H4 (cell line): ENCODE measurements at regions not wholly inside any gene's neighbourhood (a gene's known extent, or its start where the extent isn't known, plus 50 kb on each side); places are given as distances from the start of the nearest gene placed in this dataset.

Experiments used
- DNase-seq: peaks from one replicate; pipeline ENCODE4 v3.0.0-alpha.2; 2015; ENCODE audit warnings: low spot score

GRCh38 chr4:126223784-126224407 lies 909.1 kb downstream of the FAT4 start:
- peak; percentile 9 for DNase-seq

- DNase-seq = no peak
Measured at GRCh38 chr4:126227428-126227827, 912.7 kb downstream of the FAT4 start.

- DNase-seq = no peak
Measured at GRCh38 chr4:126230269-126230668, 915.5 kb downstream of the FAT4 start.

- no peak for DNase-seq
Measured at GRCh38 chr4:126233483-126233882, 918.7 kb downstream of the FAT4 start.

DNA sequence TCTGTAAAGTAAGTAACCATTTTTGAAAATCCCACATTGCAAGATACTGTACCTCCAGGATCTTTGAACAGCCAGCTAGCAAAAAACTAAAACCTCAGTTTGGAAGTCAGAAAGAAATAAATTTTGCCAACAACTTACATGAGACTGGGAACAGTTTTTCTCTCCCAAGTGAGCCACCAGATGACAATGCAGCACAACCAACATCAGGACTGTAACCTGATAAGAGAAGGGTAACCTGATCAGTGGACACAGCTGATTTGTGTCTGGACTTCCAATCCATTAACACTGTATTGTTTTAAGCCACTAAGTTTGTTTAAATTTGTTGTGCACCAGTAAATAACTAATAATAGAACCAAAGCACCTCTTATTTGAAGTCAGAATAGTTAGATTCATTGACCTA lies 923.3 kb downstream of the FAT4 start:
- DNase-seq = no peak

DNA sequence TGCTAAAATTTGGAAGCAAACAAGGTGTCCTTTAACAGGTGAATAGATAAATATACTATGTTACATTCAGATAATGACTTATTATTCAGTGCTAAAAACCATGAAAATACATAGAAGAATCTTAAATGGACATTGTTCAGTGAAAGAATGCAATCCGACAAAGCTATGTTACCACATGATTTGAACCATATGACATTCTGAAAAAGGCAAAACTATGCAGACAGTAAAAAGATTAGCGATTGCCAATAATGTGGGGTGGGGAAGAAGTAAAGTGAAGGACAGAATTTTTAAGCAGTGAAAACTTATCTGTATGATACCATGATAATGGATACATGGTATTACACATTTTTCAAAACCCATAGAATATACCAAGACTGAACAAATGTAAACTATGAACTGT lies 926.9 kb downstream of the FAT4 start:
- DNase-seq = no peak

DNA sequence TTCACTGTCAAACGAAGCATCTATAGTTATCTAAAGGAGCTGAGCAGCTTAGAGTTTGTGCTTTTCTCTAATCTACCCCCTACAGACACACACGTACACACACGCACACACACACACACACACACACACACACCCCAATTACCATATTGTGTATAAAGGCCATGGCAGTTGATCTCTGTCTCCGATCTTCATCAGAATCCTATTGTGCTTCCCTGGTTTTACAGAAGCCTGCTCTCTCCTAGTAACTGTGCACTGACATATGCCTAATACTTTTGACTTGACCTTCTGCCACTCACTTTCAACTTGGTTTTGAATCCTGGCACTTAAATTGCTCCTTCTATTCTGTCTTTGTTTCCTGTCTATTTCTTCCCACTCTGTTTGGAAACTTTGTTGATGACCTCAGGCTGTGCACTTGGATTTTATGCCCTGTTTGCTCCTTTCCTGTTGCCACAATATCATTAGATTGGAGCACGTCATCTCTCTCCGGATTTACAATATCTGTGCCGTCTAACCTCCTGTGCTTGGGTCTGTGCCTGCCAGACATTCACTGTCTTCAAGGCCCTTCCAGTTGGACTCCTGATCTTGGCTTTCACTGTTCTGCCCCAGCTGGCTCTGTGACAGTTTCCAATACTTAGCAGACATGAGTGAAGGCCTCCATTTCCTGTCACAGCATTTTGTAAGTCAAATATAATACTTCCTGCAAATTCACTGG lies 928.1 kb downstream of the FAT4 start:
- DNase-seq = no peak

GRCh38 chr4:126247409-126247808 lies 932.7 kb downstream of the FAT4 start:
- no peak for DNase-seq

DNA sequence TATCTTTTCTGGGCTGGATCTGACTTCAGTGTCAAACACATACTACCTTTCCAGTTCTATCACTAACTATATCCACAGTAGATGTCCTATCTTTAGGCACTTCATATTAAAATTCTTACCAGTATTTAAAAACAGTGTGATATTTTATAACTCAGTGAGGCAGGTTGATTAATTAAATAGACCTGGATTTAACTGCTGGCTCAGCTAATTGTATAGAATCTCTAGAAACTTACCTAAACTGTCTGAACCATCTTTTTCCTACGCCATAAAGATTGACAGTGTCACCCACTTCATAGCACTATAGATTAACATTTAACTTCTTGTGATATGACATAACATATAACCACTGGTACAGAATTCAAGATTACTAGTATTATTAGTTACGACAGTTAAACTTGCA lies 935.3 kb downstream of the FAT4 start:
- no peak for DNase-seq

- DNase-seq = no peak
Measured at GRCh38 chr4:126251169-126251568, 936.4 kb downstream of the FAT4 start.

- DNase-seq = no peak
Measured at GRCh38 chr4:126262665-126263064, 947.9 kb downstream of the FAT4 start.

DNA sequence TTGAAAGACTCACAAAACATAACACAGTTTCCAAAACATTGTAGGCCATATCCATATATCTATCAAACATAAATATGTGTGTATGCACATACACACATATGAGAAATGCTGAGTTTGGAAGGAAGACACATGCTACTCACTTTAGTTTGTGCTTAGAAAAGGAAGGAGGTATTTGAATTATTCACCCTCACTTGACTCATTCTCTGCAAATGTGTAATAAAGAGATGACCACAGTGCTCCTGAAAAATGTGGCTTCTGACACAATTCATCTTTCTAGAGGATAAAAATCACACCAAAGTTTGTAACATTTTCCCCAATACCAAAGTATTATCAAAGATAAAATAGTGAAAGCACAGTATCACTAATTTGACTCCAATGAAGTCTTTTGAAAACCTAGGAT lies 950.1 kb downstream of the FAT4 start:
- no peak for DNase-seq

GRCh38 chr4:126265888-126266287 lies 951.1 kb downstream of the FAT4 start:
- DNase-seq = no peak

GRCh38 chr4:126267689-126268088 lies 952.9 kb downstream of the FAT4 start:
- no peak for DNase-seq

GRCh38 chr4:126268106-126268505 lies 953.4 kb downstream of the FAT4 start:
- no peak for DNase-seq

DNA sequence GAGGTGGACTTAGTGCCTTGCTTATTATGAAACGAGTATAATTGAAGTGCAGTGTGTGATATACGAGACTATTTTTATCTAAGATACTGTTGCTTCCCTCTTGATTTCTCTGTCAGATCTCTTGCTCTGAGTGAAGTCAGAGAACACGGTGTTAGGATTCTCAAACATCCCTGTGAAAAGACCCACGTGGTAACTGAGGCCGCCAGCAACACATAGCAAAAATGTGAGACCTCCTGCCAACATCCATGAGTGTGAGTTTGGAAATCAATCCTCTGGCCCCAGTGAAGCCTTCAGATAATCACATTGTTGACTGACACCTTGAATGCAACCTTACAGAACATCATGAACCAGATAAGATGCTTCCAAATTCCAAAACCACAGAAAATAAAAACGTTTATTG lies 954.4 kb downstream of the FAT4 start:
- DNase-seq = no peak

GRCh38 chr4:126271292-126271691 lies 956.5 kb downstream of the FAT4 start:
- DNase-seq = no peak

- no peak for DNase-seq
Measured at GRCh38 chr4:126273746-126274145, 959.0 kb downstream of the FAT4 start.

GRCh38 chr4:126291886-126292285 lies 977.1 kb downstream of the FAT4 start:
- DNase-seq = no peak

- DNase-seq = no peak
Measured at GRCh38 chr4:126298271-126298670, 983.5 kb downstream of the FAT4 start.

GRCh38 chr4:126306152-126306869 lies 991.6 kb downstream of the FAT4 start:
- peak; percentile 3 for DNase-seq

- no peak for DNase-seq
Measured at GRCh38 chr4:126318376-126318775, 1003.6 kb downstream of the FAT4 start.

DNA sequence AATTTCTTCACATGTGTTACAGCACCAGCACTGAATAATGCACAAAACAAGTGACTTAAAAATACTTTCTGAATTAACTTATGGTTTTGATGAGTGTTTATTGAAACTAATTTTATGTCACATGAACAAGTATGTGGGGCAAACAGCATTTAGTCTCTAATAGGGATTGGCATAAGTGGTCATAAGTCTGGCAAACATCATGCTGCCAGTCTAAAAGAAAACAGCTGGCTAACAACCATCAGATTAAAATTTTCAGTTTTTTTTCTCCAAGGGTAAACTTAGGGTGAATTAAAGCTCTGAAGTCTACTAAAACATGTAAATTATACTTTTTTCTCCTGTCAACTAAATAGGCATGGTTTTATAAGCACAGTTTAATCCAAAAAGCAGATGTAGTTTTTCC lies 1014.2 kb downstream of the FAT4 start:
- DNase-seq = no peak
